K562 (cell line): ENCODE measurements at regions not wholly inside any gene's neighbourhood (a gene's known extent, or its start where the extent isn't known, plus 50 kb on each side); places are given as distances from the start of the nearest gene placed in this dataset.

ENCODE experiments used
- ATAC-seq: fragments of 200-7000 bp; cut with Tn5 transposase; 3 replicates; pipeline ENCODE4 v1.9.1; 2020; ENCODE audit warnings: moderate library complexity
- BruUV-seq: library from RNA; stranded (reverse); fragments of 400-500 nt; replicated peaks from 2 replicates; lab custom pipeline; 2021; lab: Mats Ljungman, UMichigan
- CTCF ChIA-PET: fragments of 300-600 bp; formaldehyde crosslinking; extraction: SDS; loops from one replicate; lab custom pipeline; 2021; ENCODE audit warnings: low intra/inter-chr PET ratio; lab: Yijun Ruan, JAX
- POLR2A ChIA-PET: fragments of 300-600, 350-650 bp; sonication (Branson Sonifier 250); formaldehyde crosslinking; extraction: SDS; loops from one replicate; lab custom pipeline; 2021; ENCODE audit warnings: antibody characterized with exemption, inconsistent platforms; lab: Yijun Ruan, JAX
- DNase-seq, 4 experiments: peaks; one replicate each; pipeline versions ENCODE4 v3.0.0 to v3.0.0-alpha.2; 2011 to 2018; ENCODE audit warnings: low spot score in 3 of 4, mixed read lengths in 3 of 4; ENCODE audit errors: extremely low read depth in 1 of 4
- FAIRE-seq: peaks from 2 replicates; lab custom pipeline; 2011; peaks lifted over from hg19 to GRCh38; lab: Jason Lieb, UNC
- H2AFZ ChIP-seq: 2 replicates; pipeline ENCODE4 v1.6.0; 2011; ENCODE audit warnings: low read depth, low read length, control low read depth, inconsistent platforms
- H3K27ac ChIP-seq: fragments of 200-600 bp; 3 replicates; pipeline ENCODE4 v1.8.0; 2011; ENCODE audit warnings: low read depth, mild to moderate bottlenecking, control low read depth, inconsistent platforms, low read length, moderate library complexity, mixed read lengths; ENCODE audit errors: extremely low read depth
- H3K27me3 ChIP-seq, 2 experiments: fragments of 300-600 bp in 1 of 2; 2 replicates in 1 of 2; 3 replicates in 1 of 2; pipeline versions ENCODE4 v1.6.0 to v1.8.0; 2011; ENCODE audit warnings: inconsistent platforms in 2 of 2, low read length in 2 of 2, mild to moderate bottlenecking in 1 of 2, mixed read lengths in 1 of 2, moderate library complexity in 1 of 2; ENCODE audit not compliant: control insufficient read depth in 2 of 2, insufficient read depth in 2 of 2
- H3K36me3 ChIP-seq: fragments of 300-600 bp; 3 replicates; pipeline ENCODE4 v1.8.0; 2011; ENCODE audit warnings: mild to moderate bottlenecking, low read length, inconsistent platforms; ENCODE audit not compliant: control insufficient read depth, insufficient read depth
- H3K4me1 ChIP-seq, 2 experiments: fragments of 200-600 bp in 1 of 2; replicated peaks in 1 of 2; 2 replicates in 1 of 2; 3 replicates in 1 of 2; pipeline versions ENCODE4 v1.5.1 to v1.8.0; 2011; ENCODE audit warnings: inconsistent platforms in 2 of 2, low read length in 2 of 2, mild to moderate bottlenecking in 1 of 2, mixed read lengths in 1 of 2, moderate library complexity in 1 of 2; ENCODE audit not compliant: control insufficient read depth in 2 of 2, insufficient read depth in 2 of 2
- H3K4me2 ChIP-seq: 2 replicates; pipeline ENCODE4 v1.6.1; 2011; ENCODE audit warnings: low read length, control low read depth, inconsistent platforms, mixed read lengths; ENCODE audit not compliant: insufficient read depth
- H3K4me3 ChIP-seq: fragments of 200-600 bp; sonication (generic), shearing (Covaris generic); 2 replicates; pipeline ENCODE4 v1.5.1; 2016; ENCODE audit warnings: control low read depth, inconsistent platforms
- H3K79me2 ChIP-seq: fragments of 200-600 bp; 3 replicates; pipeline ENCODE4 v1.8.0; 2011; ENCODE audit warnings: low read length, inconsistent platforms; ENCODE audit not compliant: control insufficient read depth, insufficient read depth
- H3K9ac ChIP-seq, 2 experiments: 2 replicates each; pipeline versions ENCODE4 v1.6.0 to v1.6.1; 2011; ENCODE audit warnings: low read depth in 2 of 2, low read length in 2 of 2, control low read depth in 1 of 2, inconsistent platforms in 1 of 2, mild to moderate bottlenecking in 1 of 2, mixed read lengths in 1 of 2; ENCODE audit not compliant: insufficient read depth in 1 of 2
- H3K9me1 ChIP-seq: one replicate; pipeline ENCODE4 v1.6.0; 2011; ENCODE audit warnings: inconsistent platforms, mild to moderate bottlenecking, low read length, moderate library complexity; ENCODE audit not compliant: control insufficient read depth, insufficient read depth
- H3K9me3 ChIP-seq: replicated peaks from 2 replicates; pipeline ENCODE4 v1.5.1; 2011; ENCODE audit warnings: low read depth, low read length, inconsistent platforms; ENCODE audit not compliant: control insufficient read depth, insufficient read depth
- H4K20me1 ChIP-seq: replicated peaks from 2 replicates; pipeline ENCODE4 v1.6.1; 2011; ENCODE audit warnings: low read length, inconsistent platforms, mixed read lengths; ENCODE audit not compliant: control insufficient read depth, insufficient read depth
- ADNP ChIP-seq: fragments of 200-800 bp; sonication (Bioruptor generic); IDR thresholded peaks from 2 replicates; pipeline ENCODE4 v1.6.1; 2016; ENCODE audit warnings: missing genetic modification characterization, missing compliant biosample characterization
- CEBPZ ChIP-seq: fragments of 150-350 bp; IDR thresholded peaks from 2 replicates; pipeline ENCODE4 v1.6.1; 2014; ENCODE audit warnings: low read depth, mild to moderate bottlenecking, low read length, borderline replicate concordance
- DMBX1 ChIP-seq: fragments of 250-450 bp; sonication (Bioruptor Pico); IDR thresholded peaks from 2 replicates; pipeline ENCODE4 v1.8.0; 2022; ENCODE audit warnings: inconsistent platforms, mild to moderate bottlenecking, moderate library complexity, borderline replicate concordance
- ELF2 ChIP-seq: fragments of 250-450 bp; sonication (Bioruptor Pico); IDR thresholded peaks from 2 replicates; pipeline ENCODE4 v1.5.0; 2021; ENCODE audit warnings: mild to moderate bottlenecking
- GTF2E2 ChIP-seq: fragments of 200-800 bp; sonication (Bioruptor generic); IDR thresholded peaks from 2 replicates; pipeline ENCODE4 v1.6.1; 2016; ENCODE audit warnings: missing genetic modification characterization, missing compliant biosample characterization
- HOMEZ ChIP-seq: fragments of 250-450 bp; sonication (Bioruptor Pico); IDR thresholded peaks from 2 replicates; pipeline ENCODE4 v1.4.0; 2020; ENCODE audit warnings: mild to moderate bottlenecking, moderate library complexity
- IRF9 ChIP-seq: fragments of 450-650 bp; IDR thresholded peaks from 2 replicates; pipeline ENCODE4 v1.6.1; 2016; ENCODE audit warnings: missing biosample characterization, missing genetic modification characterization
- SIN3A ChIP-seq, 2 experiments: fragments of 150-350 bp in 1 of 2; IDR thresholded peaks; 2 replicates each; pipeline ENCODE4 v1.6.1; 2011 to 2016; ENCODE audit warnings: borderline replicate concordance in 2 of 2, low read depth in 2 of 2, low read length in 2 of 2, mild to moderate bottlenecking in 2 of 2, moderate library complexity in 2 of 2; ENCODE audit not compliant: control insufficient read depth in 1 of 2
- SRF ChIP-seq, 2 experiments: fragments of 250-450, 450-650 bp in 1 of 2; sonication (Bioruptor Pico) in 1 of 2; sonication (generic) in 1 of 2; formaldehyde crosslinking; IDR thresholded peaks; 2 replicates each; pipeline versions ENCODE4 v1.5.0 to v1.5.1; 2020 to 2022; ENCODE audit warnings: mild to moderate bottlenecking in 1 of 2, missing genetic modification reagents in 1 of 2
- ZNF444 ChIP-seq: fragments of 250-450 bp; sonication (Bioruptor Pico); IDR thresholded peaks from 2 replicates; pipeline ENCODE4 v1.4.0; 2020; ENCODE audit warnings: mild to moderate bottlenecking, moderate library complexity
- ZSCAN32 ChIP-seq: fragments of 450-650 bp; formaldehyde crosslinking; IDR thresholded peaks from 2 replicates; pipeline ENCODE4 v1.4.0; 2020; ENCODE audit warnings: mild to moderate bottlenecking, moderate library complexity
- WGBS: fragments of 100-300 bp; shearing (Covaris generic); methylation state at CpG from one replicate; pipeline ENCODE4 v1.1.6; 2016; ENCODE audit warnings: low coverage, mixed read lengths; ENCODE audit not compliant: insufficient coverage; ENCODE audit errors: missing lambda C conversion rate; 5-methylcytosine and 5-hydroxymethylcytosine counted together
- in situ Hi-C: fragments of 300-500 bp; cut with MboI; formaldehyde crosslinking; loops from 4 replicates; pipeline ENCODE4 v1.15.0; 2018; ENCODE audit warnings: inconsistent platforms, mixed read lengths
- intact Hi-C: fragments of 100-400 bp; cut with micrococcal nuclease; formaldehyde crosslinking; loops from 2 replicates; pipeline ENCODE4 v1.14.2; 2022
- TF ChIP-seq, protein P1 (sequence below): sonication (generic); formaldehyde crosslinking; IDR thresholded peaks from 2 replicates; pipeline ENCODE4 v1.9.0; 2022; ENCODE audit warnings: mild to moderate bottlenecking, missing genetic modification reagents
- TF ChIP-seq, protein P2 (sequence below): fragments of 450-650 bp; conservative IDR thresholded peaks from 2 replicates; pipeline ENCODE4 v1.6.1; 2016; ENCODE audit warnings: missing genetic modification characterization, low read depth, mild to moderate bottlenecking, control low read depth, missing compliant biosample characterization

GRCh38 chr4:123577225-123577906, 180.8 kb downstream of the SPRY1 start:
- Histone ChIP-seq H3K9ac (no peak overlapping the region), H3K27ac (no peak overlapping the region), H3K27me3 (no peaks in the 10 kb centered on the region), H3K4me1 (no peaks in the 10 kb centered on the region), H3K9me3 (no peaks in the 10 kb centered on the region), H3K4me2 (no peak overlapping the region), H4K20me1 (no peaks in the 10 kb centered on the region), H3K36me3 (no peaks in the 10 kb centered on the region), H3K79me2 (no peaks in the 10 kb centered on the region), H3K4me3 (no peak overlapping the region), H3K9me1 (no peaks in the 10 kb centered on the region), H2AFZ (0 out of 2 replicates have a peak overlapping the region, but pooled peaks have one; percentile 16)
- intact Hi-C loops: no loop called here
- 17% methylated on average over 5 of the region's 5 CpGs for WGBS
- POLR2A ChIA-PET: no interaction called here
- DNase-seq (no peak), ATAC-seq (no peak), FAIRE-seq (no peak)
- no TSS peak for BruUV-seq
- CTCF ChIA-PET: no interaction called here
- in situ Hi-C loops: no loop called here
- no peak for TF ChIP-seq ZSCAN32
- TF ChIP-seq ELF2 (CRISPR knock-in tag): no peak
- TF ChIP-seq, protein P1, sequence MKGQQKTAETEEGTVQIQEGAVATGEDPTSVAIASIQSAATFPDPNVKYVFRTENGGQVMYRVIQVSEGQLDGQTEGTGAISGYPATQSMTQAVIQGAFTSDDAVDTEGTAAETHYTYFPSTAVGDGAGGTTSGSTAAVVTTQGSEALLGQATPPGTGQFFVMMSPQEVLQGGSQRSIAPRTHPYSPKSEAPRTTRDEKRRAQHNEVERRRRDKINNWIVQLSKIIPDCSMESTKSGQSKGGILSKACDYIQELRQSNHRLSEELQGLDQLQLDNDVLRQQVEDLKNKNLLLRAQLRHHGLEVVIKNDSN (CRISPR knock-in tag): no peak
- no peak for TF ChIP-seq DMBX1
- no peak for TF ChIP-seq IRF9 (tag)
- no peak for TF ChIP-seq ZNF444 (CRISPR knock-in tag)
- no peak for TF ChIP-seq SIN3A (IDR thresholded peaks at IDR 0.05; ENCODE audit: borderline replicate concordance in 2 of 2, control insufficient read depth in 1 of 2, low read depth in 2 of 2, low read length in 2 of 2)
- TF ChIP-seq, protein P2, sequence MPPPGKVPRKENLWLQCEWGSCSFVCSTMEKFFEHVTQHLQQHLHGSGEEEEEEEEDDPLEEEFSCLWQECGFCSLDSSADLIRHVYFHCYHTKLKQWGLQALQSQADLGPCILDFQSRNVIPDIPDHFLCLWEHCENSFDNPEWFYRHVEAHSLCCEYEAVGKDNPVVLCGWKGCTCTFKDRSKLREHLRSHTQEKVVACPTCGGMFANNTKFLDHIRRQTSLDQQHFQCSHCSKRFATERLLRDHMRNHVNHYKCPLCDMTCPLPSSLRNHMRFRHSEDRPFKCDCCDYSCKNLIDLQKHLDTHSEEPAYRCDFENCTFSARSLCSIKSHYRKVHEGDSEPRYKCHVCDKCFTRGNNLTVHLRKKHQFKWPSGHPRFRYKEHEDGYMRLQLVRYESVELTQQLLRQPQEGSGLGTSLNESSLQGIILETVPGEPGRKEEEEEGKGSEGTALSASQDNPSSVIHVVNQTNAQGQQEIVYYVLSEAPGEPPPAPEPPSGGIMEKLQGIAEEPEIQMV (tag): no peak
- no peak for TF ChIP-seq CEBPZ
- TF ChIP-seq HOMEZ: no peak
- no peak for TF ChIP-seq SRF (CRISPR knock-in tag; IDR thresholded peaks at IDR 0.05)
- no peak for TF ChIP-seq ADNP (tag)
- no peak for TF ChIP-seq GTF2E2 (tag)
